PC-3 (cell line): ENCODE measurements at regions not wholly inside any gene's neighbourhood (a gene's known extent, or its start where the extent isn't known, plus 50 kb on each side); places are given as distances from the start of the nearest gene placed in this dataset.

ENCODE experiments used
- ATAC-seq: fragments of 200-7000 bp; cut with Tn5 transposase; 2 replicates; pipeline ENCODE4 v1.9.1; 2020; ENCODE audit warnings: mild to moderate bottlenecking, moderate library complexity
- BruUV-seq: library from RNA; stranded (reverse); fragments of 400-500 nt; replicated peaks from 2 replicates; lab custom pipeline; 2021; lab: Mats Ljungman, UMichigan
- CTCF ChIA-PET: fragments of 300-600 bp; sonication (Branson Sonifier 250); formaldehyde crosslinking; loops from one replicate; lab custom pipeline; 2022; ENCODE audit warnings: antibody characterized with exemption; lab: Charles Lee
- POLR2A ChIA-PET: fragments of 300-600 bp; sonication (Branson Sonifier 250); formaldehyde crosslinking; loops from one replicate; lab custom pipeline; 2022; ENCODE audit warnings: antibody characterized with exemption; ENCODE audit not compliant: unreplicated experiment; lab: Charles Lee
- DNase-seq: peaks from one replicate; pipeline ENCODE4 v3.0.0-alpha.2; 2015
- H2AFZ ChIP-seq: fragments of 300-600 bp; sonication (generic); 2 replicates; pipeline ENCODE4 v1.6.0; 2016; ENCODE audit warnings: antibody characterized with exemption, low read length
- H3F3A ChIP-seq: fragments of 300-600 bp; sonication (generic); one replicate; pipeline ENCODE4 v1.6.0; 2017; ENCODE audit warnings: antibody characterized with exemption, low read length, control low read depth, mild to moderate bottlenecking; ENCODE audit not compliant: unreplicated experiment
- H3K27ac ChIP-seq: fragments of 300-600 bp; sonication (generic); 2 replicates; pipeline ENCODE4 v1.5.1; 2016; ENCODE audit warnings: mild to moderate bottlenecking, low read length
- H3K27me3 ChIP-seq: fragments of 300-600 bp; sonication (generic); 2 replicates; pipeline ENCODE4 v1.6.1; 2016; ENCODE audit warnings: low read length, mixed read lengths
- H3K36me3 ChIP-seq: fragments of 300-600 bp; sonication (generic); 2 replicates; pipeline ENCODE4 v1.6.1; 2016; ENCODE audit warnings: low read depth, mixed run types, low read length, mixed read lengths
- H3K4me1 ChIP-seq: fragments of 300-600 bp; sonication (generic); 2 replicates; pipeline ENCODE4 v1.5.1; 2016; ENCODE audit warnings: low read length; ENCODE audit not compliant: insufficient read depth
- H3K4me2 ChIP-seq: fragments of 300-600 bp; sonication (generic); 2 replicates; pipeline ENCODE4 v1.6.0; 2016; ENCODE audit warnings: low read length
- H3K4me3 ChIP-seq: fragments of 300-600 bp; sonication (generic); 2 replicates; pipeline ENCODE4 v1.5.1; 2016; ENCODE audit warnings: mild to moderate bottlenecking, low read length, mixed read lengths
- H3K79me2 ChIP-seq: fragments of 300-600 bp; sonication (generic); 2 replicates; pipeline ENCODE4 v1.6.1; 2017; ENCODE audit warnings: low read length, mixed read lengths
- H3K9ac ChIP-seq: fragments of 300-600 bp; sonication (generic); 2 replicates; pipeline ENCODE4 v1.6.0; 2016; ENCODE audit warnings: mild to moderate bottlenecking, low read length
- H3K9me2 ChIP-seq: fragments of 300-600 bp; sonication (generic); replicated peaks from 2 replicates; pipeline ENCODE4 v1.6.1; 2016; ENCODE audit warnings: mixed run types, low read length, mixed read lengths
- H3K9me3 ChIP-seq: fragments of 300-600 bp; sonication (generic); 2 replicates; pipeline ENCODE4 v1.6.1; 2016; ENCODE audit warnings: low read length, mixed read lengths
- H4K20me1 ChIP-seq: fragments of 300-600 bp; sonication (generic); 2 replicates; pipeline ENCODE4 v1.6.1; 2016; ENCODE audit warnings: low read length, mixed read lengths
- EZH2 ChIP-seq: fragments of 300-600 bp; sonication (generic); IDR thresholded peaks from one replicate; pipeline ENCODE4 v1.6.1; 2017; ENCODE audit warnings: antibody characterized with exemption, mild to moderate bottlenecking, low read length; ENCODE audit not compliant: unreplicated experiment
- EZH2phosphoT487 ChIP-seq: fragments of 300-600 bp; sonication (generic); IDR thresholded peaks from 2 replicates; pipeline ENCODE4 v1.6.1; 2018; ENCODE audit warnings: mild to moderate bottlenecking, antibody characterized with exemption, low read length, borderline replicate concordance
- intact Hi-C: fragments of 100-400 bp; cut with micrococcal nuclease; formaldehyde crosslinking; loops from 2 replicates; pipeline ENCODE4 v1.9.0; 2023
- TF ChIP-seq, protein P1 (sequence below): fragments of 300-600 bp; sonication (generic); conservative IDR thresholded peaks from 2 replicates; pipeline ENCODE4 v1.5.1; 2017; ENCODE audit warnings: antibody characterized with exemption, low read depth, mild to moderate bottlenecking, low read length

DNA sequence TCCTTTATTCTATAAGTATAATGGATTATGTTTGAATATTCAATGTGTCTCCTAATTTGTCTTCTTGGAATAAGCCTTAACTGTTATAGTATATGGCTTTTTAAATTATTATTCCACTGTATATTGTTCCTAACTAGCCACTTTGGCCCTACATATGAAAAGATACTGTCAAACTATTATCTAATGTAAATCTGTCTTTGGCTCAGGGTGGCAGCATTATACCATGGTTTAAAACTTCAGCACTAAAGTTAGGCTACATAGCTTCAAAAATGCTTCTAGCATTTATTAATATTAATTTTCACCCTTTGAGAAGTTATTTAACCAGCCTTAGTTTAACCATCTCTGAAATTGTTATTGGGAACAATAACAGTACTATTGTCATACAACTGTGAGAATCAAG lies 543.1 kb upstream of the MBL2 start:
- no peaks in the 10 kb centered on the region for H4K20me1 ChIP-seq
- ATAC-seq = peak; percentile 78
- no peak for TF ChIP-seq EZH2
- TF ChIP-seq, protein P1, sequence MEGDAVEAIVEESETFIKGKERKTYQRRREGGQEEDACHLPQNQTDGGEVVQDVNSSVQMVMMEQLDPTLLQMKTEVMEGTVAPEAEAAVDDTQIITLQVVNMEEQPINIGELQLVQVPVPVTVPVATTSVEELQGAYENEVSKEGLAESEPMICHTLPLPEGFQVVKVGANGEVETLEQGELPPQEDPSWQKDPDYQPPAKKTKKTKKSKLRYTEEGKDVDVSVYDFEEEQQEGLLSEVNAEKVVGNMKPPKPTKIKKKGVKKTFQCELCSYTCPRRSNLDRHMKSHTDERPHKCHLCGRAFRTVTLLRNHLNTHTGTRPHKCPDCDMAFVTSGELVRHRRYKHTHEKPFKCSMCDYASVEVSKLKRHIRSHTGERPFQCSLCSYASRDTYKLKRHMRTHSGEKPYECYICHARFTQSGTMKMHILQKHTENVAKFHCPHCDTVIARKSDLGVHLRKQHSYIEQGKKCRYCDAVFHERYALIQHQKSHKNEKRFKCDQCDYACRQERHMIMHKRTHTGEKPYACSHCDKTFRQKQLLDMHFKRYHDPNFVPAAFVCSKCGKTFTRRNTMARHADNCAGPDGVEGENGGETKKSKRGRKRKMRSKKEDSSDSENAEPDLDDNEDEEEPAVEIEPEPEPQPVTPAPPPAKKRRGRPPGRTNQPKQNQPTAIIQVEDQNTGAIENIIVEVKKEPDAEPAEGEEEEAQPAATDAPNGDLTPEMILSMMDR = peak; percentile 70
- H2AFZ ChIP-seq = no peak overlapping the region
- intact Hi-C loops = loop anchor here (1.0 to 5.0 kb wide), 11 partner anchors 59 to 1087 kb away; no protein-coding TSS in a partner anchor
- peaks cover 14% of the 10 kb centered on the region for H3K4me1 ChIP-seq
- ChIA-PET POLR2A (interaction anchor here (0.7 kb wide), 1 partner anchor 160 kb away, joined by 3 read pairs; no protein-coding TSS in a partner anchor), CTCF (interaction anchor here (0.6 to 2.4 kb wide), 12 partner anchors 17 to 681 kb away, joined by 3 to 18 read pairs (median 5); no protein-coding TSS in a partner anchor)
- H3K4me3 ChIP-seq = no peak overlapping the region
- no peak overlapping the region for H3K9ac ChIP-seq
- no peaks in the 10 kb centered on the region for H3K27me3 ChIP-seq
- BruUV-seq = no TSS peak
- no peak overlapping the region for H3K4me2 ChIP-seq
- H3F3A ChIP-seq = no peaks in the 10 kb centered on the region
- no peaks in the 10 kb centered on the region for H3K36me3 ChIP-seq
- no peaks in the 10 kb centered on the region for H3K9me2 ChIP-seq
- no peaks in the 10 kb centered on the region for H3K79me2 ChIP-seq
- DNase-seq = peak; percentile 81
- no peaks in the 10 kb centered on the region for H3K9me3 ChIP-seq
- no peak overlapping the region for H3K27ac ChIP-seq

DNA sequence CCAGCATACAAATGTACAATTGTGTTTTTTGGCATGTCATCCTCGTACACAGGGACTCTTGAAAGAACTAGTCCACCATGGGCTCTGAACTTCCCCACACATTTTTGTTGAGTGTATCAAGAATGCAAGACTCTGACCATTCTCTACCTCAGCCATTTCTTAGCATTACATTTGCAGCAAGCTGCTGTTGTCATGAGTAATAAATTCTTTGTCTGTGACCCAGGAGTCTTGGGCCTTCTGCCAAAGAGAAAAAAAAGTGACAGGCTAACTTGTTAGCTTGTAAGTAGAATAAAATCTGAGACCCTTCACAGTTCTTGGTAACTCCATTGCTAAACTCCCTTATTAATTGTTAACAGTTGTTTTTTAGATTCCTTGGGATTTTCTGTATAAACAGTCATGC lies 542.3 kb upstream of the MBL2 start:
- no peaks in the 10 kb centered on the region for H3K27me3 ChIP-seq
- no peak overlapping the region for H2AFZ ChIP-seq
- H3K9ac ChIP-seq = no peak overlapping the region
- TF ChIP-seq, protein P1 = no peak
- no peak for TF ChIP-seq EZH2phosphoT487
- no peak for TF ChIP-seq EZH2
- CTCF ChIA-PET = interaction anchor here (0.5 to 2.4 kb wide), 10 partner anchors 104 to 1078 kb away, joined by 3 to 18 read pairs (median 5); no protein-coding TSS in a partner anchor
- H3K79me2 ChIP-seq = no peaks in the 10 kb centered on the region
- no TSS peak for BruUV-seq
- POLR2A ChIA-PET = interaction anchor here (0.6 kb wide), 1 partner anchor 297 kb away, joined by 3 read pairs; no protein-coding TSS in a partner anchor
- no peaks in the 10 kb centered on the region for H3F3A ChIP-seq
- H3K9me2 ChIP-seq = no peaks in the 10 kb centered on the region
- ATAC-seq (peak; percentile 97), DNase-seq (peak; percentile 100)
- H3K36me3 ChIP-seq = no peaks in the 10 kb centered on the region
- intact Hi-C loops = loop anchor here (1.0 to 5.0 kb wide), 11 partner anchors 58 to 1088 kb away; no protein-coding TSS in a partner anchor
- H3K4me2 ChIP-seq = peak overlapping the region; percentile 23
- no peaks in the 10 kb centered on the region for H4K20me1 ChIP-seq
- H3K27ac ChIP-seq = no peak overlapping the region
- peaks cover 14% of the 10 kb centered on the region for H3K4me1 ChIP-seq
- no peak overlapping the region for H3K4me3 ChIP-seq
- no peaks in the 10 kb centered on the region for H3K9me3 ChIP-seq

DNA sequence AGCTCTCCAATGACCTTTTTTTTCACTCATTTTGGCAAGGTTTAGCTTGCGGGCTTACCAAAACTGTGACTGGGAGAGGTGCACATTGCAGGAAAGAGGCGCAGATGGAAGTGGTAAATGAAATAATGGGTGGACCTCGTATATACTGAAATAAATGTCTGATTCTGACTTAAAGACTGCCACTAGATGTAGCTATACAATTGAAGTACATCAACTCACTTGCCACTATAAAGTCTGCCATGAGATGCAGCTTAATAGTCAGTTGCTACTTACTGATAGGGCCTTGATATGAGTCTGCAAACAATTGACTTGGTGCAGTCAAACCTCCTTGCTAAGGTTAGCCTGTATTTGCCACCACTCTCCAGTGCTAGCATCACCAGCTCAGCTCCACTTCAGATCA lies 525.9 kb upstream of the MBL2 start:
- H3K27me3 ChIP-seq = no peaks in the 10 kb centered on the region
- H3F3A ChIP-seq = no peaks in the 10 kb centered on the region
- no peaks in the 10 kb centered on the region for H3K4me1 ChIP-seq
- TF ChIP-seq EZH2 = no peak
- TF ChIP-seq, protein P1 = peak; percentile 61
- H3K9me2 ChIP-seq = no peaks in the 10 kb centered on the region
- CTCF ChIA-PET = interaction anchor here (0.6 to 1.1 kb wide), 5 partner anchors 17 to 481 kb away, joined by 3 to 9 read pairs (median 4); no protein-coding TSS in a partner anchor
- no peak overlapping the region for H3K4me3 ChIP-seq
- H2AFZ ChIP-seq = no peak overlapping the region
- H3K9ac ChIP-seq = no peak overlapping the region
- DNase-seq (peak; percentile 58), ATAC-seq (peak; percentile 76)
- no peaks in the 10 kb centered on the region for H3K9me3 ChIP-seq
- BruUV-seq = no TSS peak
- H3K36me3 ChIP-seq = no peaks in the 10 kb centered on the region
- no peak overlapping the region for H3K27ac ChIP-seq
- intact Hi-C loops = no loop called here
- no peak overlapping the region for H3K4me2 ChIP-seq
- no peaks in the 10 kb centered on the region for H4K20me1 ChIP-seq
- POLR2A ChIA-PET = no interaction called here
- no peaks in the 10 kb centered on the region for H3K79me2 ChIP-seq
